ENCODE measurements at regions not wholly inside any gene's neighbourhood (a gene's known extent, or its start where the extent isn't known, plus 50 kb on each side); places are given as distances from the start of the nearest gene placed in this dataset.
A peak's percentile ranks its signal among the peaks of the same experiment; 100 is the strongest.

DNA sequence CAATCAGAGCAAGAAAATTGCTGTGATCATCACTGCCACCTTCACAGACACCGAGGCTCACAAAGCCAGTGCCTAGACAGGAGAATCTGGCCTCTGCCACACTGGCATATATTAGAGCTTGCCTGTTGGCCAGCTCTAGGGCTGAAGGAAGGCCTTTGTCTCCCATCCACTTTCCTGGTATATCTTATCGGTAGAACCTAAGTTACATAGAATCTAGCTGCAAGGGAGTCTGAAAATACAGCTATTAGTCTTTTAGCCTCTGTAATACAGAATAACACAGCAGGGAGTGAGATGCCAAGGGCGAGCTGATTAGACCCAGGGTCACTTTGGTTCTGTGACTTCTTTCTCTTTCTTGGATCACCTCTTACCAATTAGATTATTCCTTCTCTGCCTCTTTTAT, 154.9 kb upstream of the KL start:
- DNase-seq, result no peak

DNA sequence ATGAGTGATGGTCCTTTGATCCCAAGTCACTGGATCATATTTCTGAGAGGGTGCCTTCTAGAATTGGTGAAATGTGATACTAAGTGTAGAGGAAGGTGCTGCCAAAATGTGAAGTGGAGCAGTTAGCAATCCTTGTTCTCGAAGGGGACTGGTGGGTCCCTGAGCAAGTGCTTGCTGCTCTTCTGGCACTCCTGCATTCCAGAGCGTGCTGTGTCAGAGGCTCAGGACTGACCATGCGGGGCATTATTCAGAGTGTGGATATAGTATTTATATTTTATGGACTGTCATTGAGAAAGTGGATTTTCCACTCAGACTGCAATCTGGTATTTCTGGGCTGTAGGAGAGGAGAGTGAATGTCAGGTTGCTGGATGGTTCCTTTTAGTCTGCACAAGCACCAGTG, 152.6 kb upstream of the KL start:
- no peak for DNase-seq

- DNase-seq, result no peak
Measured at GRCh38 chr13:32866921-32867320, 149.3 kb upstream of the KL start.

GRCh38 chr13:32877491-32877890, 138.7 kb upstream of the KL start:
- no peak for DNase-seq

- DNase-seq, result no peak
Measured at GRCh38 chr13:32878163-32878562, 138.1 kb upstream of the KL start.

DNA sequence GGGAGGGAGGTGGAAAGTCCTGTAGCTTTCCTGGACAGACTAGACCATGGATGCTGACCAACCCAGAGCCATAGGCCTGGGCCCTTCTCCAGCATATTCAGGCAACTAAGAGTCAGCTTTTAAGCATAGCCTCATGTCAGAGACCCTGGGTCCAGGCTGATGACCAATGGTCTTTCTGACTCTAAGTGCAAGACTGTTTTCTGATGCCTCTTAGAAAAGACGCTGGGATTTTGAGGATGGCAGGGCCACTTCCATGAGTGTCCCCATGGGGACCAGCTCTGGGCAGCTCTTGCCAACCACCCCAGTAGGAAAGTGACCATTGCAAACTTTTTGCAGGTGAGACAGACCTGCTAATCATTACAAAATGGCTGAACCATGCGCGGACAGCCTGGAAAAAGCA, 135.6 kb upstream of the KL start:
- no peak for DNase-seq

GRCh38 chr13:32881074-32881776, 135.0 kb upstream of the KL start:
- DNase-seq, result peak in 1 of 2 donors; percentile 11

DNA sequence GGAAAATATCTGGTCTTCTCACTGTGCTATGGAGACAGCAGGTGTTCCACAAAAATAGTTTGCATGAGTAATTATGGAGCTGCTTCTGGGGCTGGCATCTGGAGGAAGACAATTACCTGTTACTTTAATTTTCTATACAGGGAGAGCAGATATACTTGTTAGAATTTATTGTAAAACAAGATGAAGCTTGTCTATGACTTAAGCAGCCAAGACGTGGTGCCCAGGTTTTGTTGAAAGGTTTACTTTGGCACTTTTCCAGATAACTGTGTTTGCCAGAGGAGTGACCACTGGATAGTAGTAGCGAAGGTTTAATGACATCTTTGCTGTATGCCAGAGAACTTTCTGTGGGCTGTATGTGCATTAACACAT, 134.5 kb upstream of the KL start:
- no peak for DNase-seq

DNA sequence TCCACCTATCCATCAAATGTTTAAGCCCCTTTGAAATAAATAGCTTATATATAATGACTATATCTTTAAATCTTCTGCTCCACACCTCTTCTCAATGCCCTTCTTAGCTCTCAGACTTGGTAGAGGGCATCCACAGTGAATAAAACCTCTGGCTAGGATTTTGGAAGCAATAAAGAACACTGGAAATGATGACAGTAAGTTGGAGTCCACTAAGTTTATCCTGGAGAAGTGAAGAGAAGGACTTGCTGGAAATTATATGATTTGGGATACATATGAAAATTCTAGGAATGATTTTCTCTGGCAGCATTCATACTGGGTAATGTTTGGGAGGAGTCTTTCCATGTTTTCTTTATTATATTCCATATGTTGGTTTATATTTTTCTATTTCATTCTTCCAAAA, 133.5 kb upstream of the KL start:
- DNase-seq, result no peak

DNA sequence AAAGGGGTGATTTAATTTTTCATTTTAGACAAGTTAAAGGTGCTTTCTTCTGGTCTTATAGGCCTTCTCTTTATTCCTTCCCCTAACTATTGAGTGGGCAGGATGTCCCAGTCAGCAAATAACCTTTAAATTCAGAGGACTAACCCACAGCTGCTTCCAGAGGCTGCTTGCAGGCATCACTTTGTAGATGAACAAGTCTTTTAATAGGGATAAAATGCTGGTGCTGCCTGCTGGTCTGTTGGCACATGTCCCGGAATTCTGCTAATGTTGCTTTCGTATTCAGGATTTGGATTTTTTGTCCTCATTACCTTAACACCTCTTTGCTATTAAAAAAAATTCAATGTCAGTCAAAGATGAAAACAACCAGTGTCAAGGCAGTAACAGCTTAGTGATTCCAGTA, 132.7 kb upstream of the KL start:
- DNase-seq, result peak in 1 of 2 donors; percentile 14

GRCh38 chr13:32887617-32888016, 128.6 kb upstream of the KL start:
- DNase-seq, result no peak

- DNase-seq, result no peak
Measured at GRCh38 chr13:32889986-32890565, 126.1 kb upstream of the KL start.

- DNase-seq, result no peak
Measured at GRCh38 chr13:32893176-32893575, 123.0 kb upstream of the KL start.

DNA sequence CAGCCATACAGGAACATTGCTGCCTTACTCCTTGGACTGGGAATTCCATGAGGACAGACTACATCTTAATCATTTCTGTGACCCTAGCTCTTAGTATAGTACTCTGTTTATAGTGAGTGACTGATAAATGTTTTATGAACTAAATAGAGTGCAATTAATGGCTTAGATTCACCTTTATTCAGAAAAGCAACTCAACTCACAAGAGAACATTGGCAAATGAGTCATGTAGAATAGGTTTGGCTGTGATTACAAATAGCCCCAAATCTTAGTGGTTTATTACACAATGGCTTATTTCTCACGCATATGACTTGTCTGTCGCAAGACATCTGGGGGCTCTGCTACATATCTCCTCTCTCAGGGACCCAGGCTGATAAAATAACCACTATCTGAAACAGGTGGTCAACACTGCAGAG, 121.6 kb upstream of the KL start:
- DNase-seq, result no peak

DNA sequence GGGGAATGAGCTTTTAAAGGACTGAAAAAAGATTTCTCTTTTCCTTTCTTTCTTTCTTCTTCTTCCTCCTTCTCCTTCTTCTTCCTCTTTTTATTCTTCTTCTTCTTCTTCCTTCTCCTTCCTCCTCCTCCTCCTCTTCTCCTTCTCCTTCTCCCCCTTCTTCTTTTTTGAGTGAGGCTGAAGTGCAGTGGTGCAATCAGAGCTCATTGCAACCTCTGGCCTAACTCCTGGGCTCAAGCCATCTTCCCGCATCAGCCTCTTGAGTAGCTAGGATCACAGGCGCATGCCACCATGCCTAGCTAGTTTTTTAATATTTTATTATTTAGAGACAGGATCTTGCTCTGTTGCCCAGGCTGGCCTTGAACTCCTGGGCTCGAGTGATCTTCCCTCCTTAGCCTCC, 120.9 kb upstream of the KL start:
- no peak for DNase-seq

DNA sequence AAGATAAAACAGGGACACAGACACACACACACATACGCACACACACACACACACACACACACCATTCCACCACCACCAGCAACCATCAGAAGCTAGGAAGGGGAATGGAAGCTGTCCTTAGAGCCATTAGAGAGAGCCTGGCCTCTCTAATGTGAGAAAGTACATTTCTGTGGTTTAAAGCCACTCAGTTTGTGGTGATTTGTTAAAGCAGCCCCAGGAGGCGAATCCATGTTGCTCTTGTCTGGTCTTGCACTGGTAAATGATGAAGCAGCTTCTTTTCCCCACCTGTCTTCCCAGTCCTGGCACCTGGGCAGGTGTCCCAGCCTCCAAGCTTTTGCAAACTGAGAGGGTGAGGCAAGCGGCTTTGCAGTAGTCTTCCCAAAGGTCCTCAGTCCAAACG, 118.9 kb upstream of the KL start:
- DNase-seq, result no peak

DNA sequence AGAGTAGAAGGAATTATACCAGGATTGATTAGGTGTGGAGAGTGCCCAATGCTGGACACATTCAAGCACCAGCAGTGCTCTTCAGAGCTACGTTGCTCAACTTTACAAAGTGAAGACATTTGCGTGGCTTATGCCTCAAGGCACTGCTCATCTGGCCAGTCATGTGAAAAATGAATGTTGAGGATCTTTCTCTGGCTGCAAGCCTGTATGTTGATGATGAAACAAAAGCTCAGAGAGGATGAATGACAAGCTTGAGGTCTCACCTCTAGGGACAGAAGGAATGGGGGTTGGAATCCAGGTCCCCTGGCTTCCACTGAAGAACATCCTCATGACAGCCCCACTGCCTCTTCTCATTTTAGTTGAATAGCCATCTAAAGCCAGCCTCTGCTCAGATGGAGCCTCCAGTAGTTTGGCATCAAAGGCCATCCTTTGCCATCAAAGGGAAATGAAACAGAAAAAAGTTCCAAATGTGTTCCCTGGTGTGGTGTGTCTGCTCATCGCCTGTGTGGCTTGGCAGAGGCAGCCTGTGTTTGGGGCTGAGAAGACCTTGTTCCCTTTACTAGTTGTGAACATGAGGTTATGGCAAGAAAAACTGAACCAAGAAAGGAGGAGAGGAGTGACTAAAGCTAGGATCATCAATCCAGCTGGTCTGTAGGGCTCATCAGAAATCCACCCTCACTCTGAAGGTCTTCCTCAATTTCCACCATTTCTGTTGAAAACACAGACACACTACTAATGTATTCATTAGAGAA, 114.0 kb upstream of the KL start:
- no peak for DNase-seq

DNA sequence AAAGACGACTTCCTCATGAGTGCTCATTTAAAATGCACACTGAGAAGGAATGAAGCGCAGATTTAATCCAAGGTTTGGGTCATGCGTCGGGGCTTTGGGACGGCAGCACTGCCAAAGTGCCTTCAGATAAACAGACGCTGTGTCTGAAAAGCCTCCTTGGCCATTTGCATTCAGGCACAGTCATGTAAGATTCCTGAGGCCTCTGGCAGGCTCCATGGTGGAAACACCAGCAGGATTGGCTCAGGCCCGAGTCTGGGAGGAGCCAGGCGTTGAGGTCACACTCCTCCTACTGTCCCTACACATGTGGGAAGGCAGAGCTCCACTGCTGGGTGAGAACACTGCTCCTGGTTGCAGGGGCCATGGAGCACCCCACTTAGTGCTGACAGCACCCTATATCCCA, 113.3 kb upstream of the KL start:
- DNase-seq, result peak; percentile 4 to 24

DNA sequence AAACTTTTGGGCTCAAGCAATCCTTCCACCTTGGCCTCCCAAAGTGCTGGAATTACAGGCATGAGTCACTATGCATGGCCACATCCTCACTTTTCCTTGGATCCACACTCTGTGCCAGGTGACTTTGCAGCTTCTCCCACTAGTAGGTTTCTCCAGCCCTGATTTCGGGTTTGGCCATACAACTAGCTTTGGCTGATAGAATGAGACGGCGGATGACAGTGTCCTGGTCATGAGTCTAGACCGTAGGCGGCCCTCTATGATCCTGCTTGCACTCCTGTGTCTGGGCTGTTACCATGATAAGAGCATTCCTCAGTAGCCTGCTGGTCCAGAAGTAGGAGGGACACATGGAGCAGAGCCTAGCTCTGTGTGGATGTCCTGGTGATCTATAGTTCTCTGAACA, 112.5 kb upstream of the KL start:
- no peak for DNase-seq

DNA sequence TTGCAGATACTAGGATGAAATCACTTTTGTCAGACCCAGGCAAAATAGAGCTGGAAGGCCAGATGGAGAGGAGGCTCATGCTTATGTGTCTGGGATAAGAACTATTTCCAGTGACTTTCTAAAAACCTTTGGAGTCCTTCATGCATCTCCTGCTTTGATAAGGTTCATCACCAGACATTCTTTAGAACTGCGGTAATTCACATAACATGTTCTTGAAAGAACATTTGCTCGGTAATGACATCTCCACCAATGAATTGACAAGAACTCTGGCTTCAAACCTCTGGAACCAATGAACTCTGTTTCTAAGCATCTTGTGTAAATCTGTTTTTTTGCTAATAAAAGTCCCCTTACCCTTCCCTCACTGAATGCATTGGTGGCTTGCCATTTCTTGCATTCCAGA, 112.0 kb upstream of the KL start:
- no peak for DNase-seq

GRCh38 chr13:32905063-32905863, 111.0 kb upstream of the KL start:
- no peak for DNase-seq

GRCh38 chr13:32905864-32906180, 110.4 kb upstream of the KL start:
- DNase-seq, result peak in 1 of 2 donors; percentile 60

- DNase-seq, result no peak
Measured at GRCh38 chr13:32907211-32907610, 109.0 kb upstream of the KL start.

DNA sequence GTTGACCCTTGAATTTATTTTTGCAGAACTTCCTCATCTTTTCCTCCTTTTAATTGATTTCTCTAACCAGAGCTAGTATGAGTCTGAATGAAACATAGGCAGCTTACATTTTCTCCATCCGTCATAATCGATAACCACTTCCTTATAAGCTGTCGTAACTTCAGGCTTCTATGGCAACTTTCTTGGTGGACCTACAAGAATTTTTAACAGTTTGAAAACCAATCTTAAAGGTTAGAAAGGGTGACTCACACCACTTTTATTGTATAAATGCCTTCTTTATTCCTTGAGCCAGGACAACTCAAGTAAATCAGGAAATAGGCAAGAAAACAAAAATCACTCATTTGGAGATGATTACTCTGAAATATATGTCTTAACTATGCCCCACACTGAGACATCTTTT, 105.7 kb upstream of the KL start:
- no peak for DNase-seq

Measured in hippocampal formation (tissue), 2 donors.